Tibial nerve (tissue), 4 donors: ENCODE measurements at regions not wholly inside any gene's neighbourhood (a gene's known extent, or its start where the extent isn't known, plus 50 kb on each side); places are given as distances from the start of the nearest gene placed in this dataset.
"Not testable (repeated sequence)": the region's sequence is repeated elsewhere in the genome, so short reads cannot be mapped to it uniquely, and the experiment has no call there.

Experiments used
- DNase-seq, 2 donors: peaks; one replicate each; pipeline ENCODE4 v3.0.0-alpha.2; 2019; ENCODE audit warnings: low spot score in 2 of 2
- H3K27ac ChIP-seq, 4 donors: fragments of 200-600 bp; sonication (generic) in 3 of 4; one replicate each; pipeline ENCODE4 v1.5.1; 2017 to 2019; ENCODE audit warnings: mild to moderate bottlenecking in 1 of 4
- H3K27me3 ChIP-seq, 2 donors: fragments of 200-600 bp; sonication (generic) in 1 of 2; one replicate each; pipeline versions ENCODE4 v1.5.1 to v1.6.0; 2017 to 2019
- H3K36me3 ChIP-seq, 3 donors: fragments of 200-600 bp; sonication (generic); one replicate each; pipeline ENCODE4 v1.5.1; 2018 to 2019
- H3K4me1 ChIP-seq, 4 donors: fragments of 200-600 bp; sonication (generic) in 3 of 4; one replicate each; pipeline ENCODE4 v1.5.1; 2017 to 2019
- H3K4me3 ChIP-seq, 4 donors: fragments of 200-600 bp; sonication (generic) in 3 of 4; one replicate each; pipeline ENCODE4 v1.5.1; 2017 to 2019; ENCODE audit warnings: mild to moderate bottlenecking in 1 of 4, moderate library complexity in 1 of 4
- H3K9me3 ChIP-seq, 4 donors: fragments of 200-600 bp; sonication (generic) in 3 of 4; one replicate each; pipeline ENCODE4 v1.5.1; 2017 to 2019
- EP300 ChIP-seq, 2 donors: sonication (generic); formaldehyde crosslinking; IDR thresholded peaks; one replicate each; pipeline ENCODE4 v1.6.1; 2017; ENCODE audit warnings: antibody characterized with exemption in 2 of 2, mild to moderate bottlenecking in 1 of 2
- POLR2A ChIP-seq, 2 donors: fragments of 450-650 bp; IDR thresholded peaks; one replicate each; pipeline ENCODE4 v1.6.1; 2017; ENCODE audit warnings: antibody characterized with exemption in 2 of 2, mild to moderate bottlenecking in 2 of 2, moderate library complexity in 2 of 2
- WGBS, 2 donors: methylation state at CpG; one replicate each; pipeline ENCODE4 v1.1.5; 2018; 5-methylcytosine and 5-hydroxymethylcytosine counted together
- TF ChIP-seq, protein P1 (sequence below), 5 experiments: fragments of 200-600 bp in 3 of 5; fragments of 450-650 bp in 2 of 5; sonication (generic) in 3 of 5; IDR thresholded peaks; one replicate each; pipeline ENCODE4 v1.5.1; 2016 to 2019; ENCODE audit warnings: antibody characterized with exemption in 5 of 5, mild to moderate bottlenecking in 3 of 5, moderate library complexity in 2 of 5

- Histone ChIP-seq H3K4me3 (no peak overlapping the region), H3K9me3 (no peaks in the 10 kb centered on the region), H3K27me3 (no peaks in the 10 kb centered on the region), H3K27ac (no peak overlapping the region), H3K4me1 (no peaks in the 10 kb centered on the region), H3K36me3 (no peaks in the 10 kb centered on the region)
- no peak for DNase-seq
- TF ChIP-seq EP300 (IDR thresholded peaks at IDR 0.05) (no peak), POLR2A (IDR thresholded peaks at IDR 0.05) (no peak)
- TF ChIP-seq, protein P1, sequence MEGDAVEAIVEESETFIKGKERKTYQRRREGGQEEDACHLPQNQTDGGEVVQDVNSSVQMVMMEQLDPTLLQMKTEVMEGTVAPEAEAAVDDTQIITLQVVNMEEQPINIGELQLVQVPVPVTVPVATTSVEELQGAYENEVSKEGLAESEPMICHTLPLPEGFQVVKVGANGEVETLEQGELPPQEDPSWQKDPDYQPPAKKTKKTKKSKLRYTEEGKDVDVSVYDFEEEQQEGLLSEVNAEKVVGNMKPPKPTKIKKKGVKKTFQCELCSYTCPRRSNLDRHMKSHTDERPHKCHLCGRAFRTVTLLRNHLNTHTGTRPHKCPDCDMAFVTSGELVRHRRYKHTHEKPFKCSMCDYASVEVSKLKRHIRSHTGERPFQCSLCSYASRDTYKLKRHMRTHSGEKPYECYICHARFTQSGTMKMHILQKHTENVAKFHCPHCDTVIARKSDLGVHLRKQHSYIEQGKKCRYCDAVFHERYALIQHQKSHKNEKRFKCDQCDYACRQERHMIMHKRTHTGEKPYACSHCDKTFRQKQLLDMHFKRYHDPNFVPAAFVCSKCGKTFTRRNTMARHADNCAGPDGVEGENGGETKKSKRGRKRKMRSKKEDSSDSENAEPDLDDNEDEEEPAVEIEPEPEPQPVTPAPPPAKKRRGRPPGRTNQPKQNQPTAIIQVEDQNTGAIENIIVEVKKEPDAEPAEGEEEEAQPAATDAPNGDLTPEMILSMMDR (IDR thresholded peaks at IDR 0.05): no peak
Observed at GRCh38 chr22:23467721-23468294, 112.3 kb downstream of the IGLL1 start.

DNA sequence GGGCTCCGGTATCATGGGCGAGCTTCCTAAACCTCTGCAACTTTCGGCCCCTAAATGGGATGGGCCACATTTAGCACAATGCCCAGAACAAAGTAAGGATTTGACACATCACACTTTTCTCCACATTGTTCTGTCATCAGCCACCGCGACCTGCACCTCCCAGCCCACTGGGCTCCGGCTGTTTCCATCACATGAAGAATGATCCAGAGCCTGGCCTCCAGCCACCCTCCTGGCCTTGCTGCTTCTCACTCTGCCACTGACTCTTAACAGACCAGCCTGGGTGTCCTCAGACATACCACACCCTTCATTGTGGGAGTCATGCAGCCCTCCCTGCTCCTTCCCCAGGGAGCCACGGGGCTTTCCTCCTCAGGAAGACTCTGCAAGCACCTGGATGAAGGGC lies 113.7 kb downstream of the IGLL1 start:
- Histone ChIP-seq H3K9me3 (no peaks in the 10 kb centered on the region), H3K4me1 (no peaks in the 10 kb centered on the region), H3K27me3 (no peaks in the 10 kb centered on the region), H3K27ac (no peak overlapping the region), H3K36me3 (no peaks in the 10 kb centered on the region), H3K4me3 (no peak overlapping the region)
- no peak for TF ChIP-seq EP300 (IDR thresholded peaks at IDR 0.05)
- TF ChIP-seq, protein P1 (IDR thresholded peaks at IDR 0.05): no peak
- no peak for TF ChIP-seq POLR2A (IDR thresholded peaks at IDR 0.05)
- DNase-seq: no peak
- WGBS, 2 donors: 87 to 88% methylated on average over 7 of the region's 7 CpGs

DNA sequence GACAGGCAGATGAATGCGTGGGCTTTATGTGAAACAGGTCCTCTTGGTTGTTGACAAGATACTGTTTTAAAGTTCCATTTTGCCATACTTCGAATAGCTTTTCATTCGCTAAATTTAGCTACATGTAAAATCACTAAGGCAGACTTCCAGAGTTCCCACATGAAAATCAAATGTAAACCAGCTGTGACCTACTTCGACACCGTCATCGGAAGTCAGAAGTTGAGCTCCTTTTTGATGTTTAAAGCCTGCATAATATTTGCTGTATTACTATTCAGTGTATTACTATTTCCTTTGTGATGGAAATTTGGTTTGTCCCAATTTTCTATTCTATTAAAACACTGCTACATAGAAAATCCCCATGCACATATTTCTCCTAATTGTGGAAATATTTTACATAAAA lies 115.3 kb downstream of the IGLL1 start:
- 53 to 54% methylated on average over 6 of the region's 6 CpGs for WGBS, 2 donors
- H3K9me3 ChIP-seq, H3K4me3 ChIP-seq, H3K4me1 ChIP-seq, H3K36me3 ChIP-seq, H3K27me3 ChIP-seq, H3K27ac ChIP-seq, DNase-seq: not testable (repeated sequence)

DNA sequence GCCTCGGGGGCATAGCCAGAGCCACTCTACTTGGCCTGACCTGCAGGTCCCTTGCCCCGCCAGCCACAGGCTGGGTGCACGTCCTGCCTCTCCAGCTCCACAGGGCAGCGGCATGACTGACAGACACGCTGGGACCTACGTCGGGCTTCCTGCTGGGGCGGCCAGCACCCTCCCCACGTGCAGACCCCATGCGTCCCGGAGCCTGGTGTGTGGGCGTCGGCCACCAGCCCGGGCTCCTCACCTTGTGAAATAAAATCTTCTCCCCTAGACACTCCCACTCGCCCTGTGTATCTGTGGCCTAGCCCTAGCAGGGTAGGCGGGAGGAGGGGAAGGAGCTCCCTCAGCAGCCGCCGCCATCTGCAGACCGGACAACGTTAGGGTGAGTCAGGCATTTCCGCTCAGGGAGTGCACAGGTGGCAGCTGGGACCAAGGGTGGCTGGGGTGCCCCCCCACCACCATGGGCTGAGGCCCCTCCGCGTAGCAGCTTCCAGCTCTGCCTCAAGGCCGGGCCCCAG lies 119.5 kb downstream of the IGLL1 start:
- H3K27me3 ChIP-seq, H3K36me3 ChIP-seq, H3K9me3 ChIP-seq, H3K4me3 ChIP-seq, H3K27ac ChIP-seq, DNase-seq: not testable (repeated sequence)
- 60 to 73% methylated on average over 4 to 9 of the region's 24 CpGs for WGBS, 2 donors
- peaks cover 0 to 18% (median 0%) of the 10 kb centered on the region in 4 donors for H3K4me1 ChIP-seq

- H3K4me3 ChIP-seq, H3K9me3 ChIP-seq, DNase-seq, H3K36me3 ChIP-seq, H3K27me3 ChIP-seq, H3K27ac ChIP-seq: not testable (repeated sequence)
- WGBS, 2 donors: 75 to 78% methylated on average over 16 to 22 of the region's 24 CpGs
- H3K4me1 ChIP-seq: peaks cover 0 to 18% (median 0%) of the 10 kb centered on the region in 4 donors
Observed at GRCh38 chr22:23459645-23460516, 120.2 kb downstream of the IGLL1 start.

DNA sequence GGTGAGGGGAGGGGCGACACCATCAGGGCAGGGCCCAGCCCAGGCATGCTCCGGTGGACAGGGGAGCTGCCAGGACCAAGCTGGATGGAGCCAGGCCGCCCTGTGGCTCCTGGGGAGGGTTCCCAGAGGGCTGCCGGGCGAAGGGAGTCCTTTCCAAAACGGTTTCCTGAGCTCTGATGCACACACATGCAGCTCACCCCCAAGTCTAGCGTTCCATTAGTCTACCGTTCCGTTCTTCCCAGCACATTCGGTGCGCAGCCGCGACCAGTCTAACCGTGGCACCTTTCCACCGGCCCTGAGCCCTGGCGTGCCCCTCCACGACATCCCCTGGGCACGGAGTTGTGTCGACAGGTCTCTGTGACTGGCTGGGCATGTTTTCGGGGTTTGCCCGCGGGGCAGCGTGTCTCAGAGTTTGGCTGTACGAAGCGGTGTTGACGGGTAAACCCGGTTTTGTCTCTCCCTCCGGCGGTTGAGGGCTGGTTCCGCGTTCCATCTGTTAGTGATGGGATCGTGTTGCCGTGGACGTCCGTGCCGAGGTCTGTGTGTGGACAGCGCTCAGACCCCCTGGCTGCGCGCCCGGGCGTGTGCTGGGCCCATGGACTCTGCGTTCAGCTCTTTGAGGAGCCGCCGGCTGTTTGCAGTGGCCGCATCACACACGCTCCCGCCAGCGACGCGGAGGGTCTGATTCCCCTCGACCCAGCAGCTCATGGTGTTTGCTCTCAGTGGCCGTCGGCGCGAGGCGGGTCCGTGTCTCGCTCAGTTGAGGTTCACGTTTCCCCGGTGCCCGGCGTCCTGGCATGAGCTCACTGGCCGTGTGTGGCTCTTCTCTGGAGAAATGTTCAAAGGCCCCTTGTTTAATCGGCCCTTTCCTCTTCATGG lies 121.2 kb downstream of the IGLL1 start:
- Histone ChIP-seq H3K27ac (peak overlapping the region in 1 of 4 donors; percentile 20), H3K4me1 (peaks cover 0 to 18% (median 0%) of the 10 kb centered on the region in 4 donors), H3K9me3 (no peaks in the 10 kb centered on the region), H3K36me3 (no peaks in the 10 kb centered on the region), H3K27me3 (peaks cover 0 to 4% of the 10 kb centered on the region in 2 donors), H3K4me3 (no peak overlapping the region)
- no peak for DNase-seq
- WGBS, 2 donors: 85 to 90% methylated on average over 61 to 64 of the region's 64 CpGs
- TF ChIP-seq POLR2A (IDR thresholded peaks at IDR 0.05): no peak
